ENCODE measurements at regions not wholly inside any gene's neighbourhood (a gene's known extent, or its start where the extent isn't known, plus 50 kb on each side); places are given as distances from the start of the nearest gene placed in this dataset.
"Not testable (repeated sequence)": the region's sequence is repeated elsewhere in the genome, so short reads cannot be mapped to it uniquely, and the experiment has no call there.

GRCh38 chr13:80547885-80548825 lies 207.2 kb upstream of the SPRY2 start:
- DNase-seq (ENCODE audit: low spot score) = no peak

GRCh38 chr13:80547341-80547740 lies 206.4 kb upstream of the SPRY2 start:
- no peak for DNase-seq (ENCODE audit: low spot score)

- DNase-seq (ENCODE audit: low spot score) = no peak
These were observed 192.2 kb upstream of the SPRY2 start for GRCh38 chr13:80533175-80533574.

GRCh38 chr13:80530902-80531301 lies 190.0 kb upstream of the SPRY2 start:
- no peak for DNase-seq (ENCODE audit: low spot score)

- DNase-seq (ENCODE audit: low spot score) = no peak
These were observed 189.3 kb upstream of the SPRY2 start for GRCh38 chr13:80530191-80530590.

GRCh38 chr13:80529734-80530133 lies 188.8 kb upstream of the SPRY2 start:
- DNase-seq (ENCODE audit: low spot score) = no peak

- no peak for DNase-seq (ENCODE audit: low spot score)
These were observed 187.8 kb upstream of the SPRY2 start for GRCh38 chr13:80528733-80529132.

- DNase-seq (ENCODE audit: low spot score) = no peak
These were observed 186.5 kb upstream of the SPRY2 start for GRCh38 chr13:80527400-80527799.

- DNase-seq (ENCODE audit: low spot score) = no peak
These were observed 183.7 kb upstream of the SPRY2 start for GRCh38 chr13:80524447-80525215.

GRCh38 chr13:80523134-80523533 lies 182.2 kb upstream of the SPRY2 start:
- no peak for DNase-seq (ENCODE audit: low spot score)

- DNase-seq (ENCODE audit: low spot score) = not testable (repeated sequence)
These were observed 181.5 kb upstream of the SPRY2 start for GRCh38 chr13:80522463-80522862.

GRCh38 chr13:80516818-80517348 lies 176.0 kb upstream of the SPRY2 start:
- no peak for DNase-seq (ENCODE audit: low spot score)

GRCh38 chr13:80515296-80515695 lies 174.4 kb upstream of the SPRY2 start:
- DNase-seq (ENCODE audit: low spot score) = no peak

GRCh38 chr13:80513196-80513595 lies 172.3 kb upstream of the SPRY2 start:
- no peak for DNase-seq (ENCODE audit: low spot score)

- no peak for DNase-seq (ENCODE audit: low spot score)
These were observed 169.8 kb upstream of the SPRY2 start for GRCh38 chr13:80510686-80511085.

GRCh38 chr13:80509264-80509663 lies 168.3 kb upstream of the SPRY2 start:
- no peak for DNase-seq (ENCODE audit: low spot score)

GRCh38 chr13:80508031-80508430 lies 167.1 kb upstream of the SPRY2 start:
- DNase-seq (ENCODE audit: low spot score) = no peak

- no peak for DNase-seq (ENCODE audit: low spot score)
These were observed 163.5 kb upstream of the SPRY2 start for GRCh38 chr13:80504453-80504852.

GRCh38 chr13:80502359-80502758 lies 161.4 kb upstream of the SPRY2 start:
- DNase-seq (ENCODE audit: low spot score) = no peak

GRCh38 chr13:80501556-80501955 lies 160.6 kb upstream of the SPRY2 start:
- DNase-seq (ENCODE audit: low spot score) = no peak

- DNase-seq (ENCODE audit: low spot score) = no peak
These were observed 158.8 kb upstream of the SPRY2 start for GRCh38 chr13:80499536-80500290.

- no peak for DNase-seq (ENCODE audit: low spot score)
These were observed 157.5 kb upstream of the SPRY2 start for GRCh38 chr13:80498433-80498832.
